Activated CD4-positive, alpha-beta T cell treated with anti-CD3 and anti-CD28 coated beads, Interleukin-2, Interleukin-4, amounts not matched to agents 100 ng/mL and 50 ng/mL, durations not matched to agents 16 hours and 8 hours (primary cell): ENCODE measurements at regions not wholly inside any gene's neighbourhood (a gene's known extent, or its start where the extent isn't known, plus 50 kb on each side); places are given as distances from the start of the nearest gene placed in this dataset.

Experiments
- DNase-seq: peaks from one replicate; pipeline ENCODE4 v3.0.0-alpha.2; 2020; ENCODE audit warnings: low spot score

DNA sequence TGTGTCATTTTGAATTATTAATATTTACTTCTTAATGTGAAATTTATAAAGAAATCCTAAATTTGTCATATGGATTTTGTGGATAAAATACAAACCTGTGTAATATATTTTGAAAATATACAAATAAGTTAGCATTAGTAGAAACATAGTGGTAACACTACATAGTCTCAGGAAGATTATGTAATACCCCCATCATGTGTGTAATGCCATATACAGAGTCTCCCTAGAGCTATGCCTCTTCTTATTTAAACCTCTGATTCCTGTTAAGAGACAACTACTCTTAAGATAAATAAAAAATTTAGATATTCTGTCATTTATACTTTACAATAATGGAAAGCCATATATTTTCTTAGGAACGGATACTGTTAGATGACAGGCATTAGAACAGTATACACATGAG is 2012.0 kb upstream of the LRRTM1 start:
- DNase-seq: no peak

DNA sequence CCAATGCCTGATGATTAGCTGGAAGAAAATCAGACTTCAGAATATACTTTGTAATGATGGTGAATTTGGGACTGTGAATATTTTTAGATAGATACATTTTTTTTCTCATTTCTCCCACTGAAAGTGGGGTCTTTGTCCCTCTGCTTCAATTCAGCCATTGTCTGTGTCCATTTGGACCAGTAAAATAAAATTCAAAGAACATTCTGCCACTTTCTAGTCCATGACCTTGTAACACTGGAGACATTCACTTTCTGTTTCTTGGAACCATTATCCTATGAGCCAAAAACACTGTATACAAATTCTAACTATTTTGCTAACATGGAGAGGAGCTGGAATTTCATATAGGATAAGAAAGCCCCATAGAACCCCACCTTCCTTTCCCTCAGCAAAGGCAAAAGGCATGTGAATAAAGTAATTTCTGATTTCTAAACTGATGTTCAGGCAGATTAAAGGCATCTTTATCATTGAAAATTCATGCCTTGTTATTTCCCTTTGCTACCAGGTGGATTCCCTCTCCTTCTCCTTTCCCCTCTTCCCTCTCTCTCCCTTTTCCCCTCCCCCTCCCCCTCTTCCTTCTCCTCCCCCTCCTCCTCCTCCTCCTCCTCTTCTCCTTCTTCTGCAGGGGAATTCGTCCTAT is 2010.4 kb upstream of the LRRTM1 start:
- no peak for DNase-seq

- DNase-seq: no peak
Observed at GRCh38 chr2:82307511-82307910, 2003.0 kb upstream of the LRRTM1 start.

GRCh38 chr2:82301506-82301905 is 1997.0 kb upstream of the LRRTM1 start:
- no peak for DNase-seq

DNA sequence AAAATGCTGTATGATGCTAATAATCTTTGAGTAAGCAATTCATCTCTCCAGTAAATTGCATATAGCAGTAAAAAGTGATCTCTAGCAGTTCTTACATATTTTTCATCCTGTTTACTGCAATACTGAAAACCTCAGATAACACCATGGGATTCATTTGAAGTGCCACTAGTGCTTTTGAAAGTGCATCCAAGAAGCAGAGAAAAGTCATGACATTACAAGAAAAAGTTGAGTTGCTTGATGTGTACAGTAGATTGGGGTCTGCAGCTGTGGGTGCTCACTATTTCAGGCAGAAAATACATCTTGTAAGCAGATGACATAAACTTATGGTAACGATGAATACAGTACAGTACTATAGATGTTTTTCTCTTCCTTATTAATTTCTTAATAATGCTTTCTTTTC is 1984.9 kb upstream of the LRRTM1 start:
- no peak for DNase-seq

DNA sequence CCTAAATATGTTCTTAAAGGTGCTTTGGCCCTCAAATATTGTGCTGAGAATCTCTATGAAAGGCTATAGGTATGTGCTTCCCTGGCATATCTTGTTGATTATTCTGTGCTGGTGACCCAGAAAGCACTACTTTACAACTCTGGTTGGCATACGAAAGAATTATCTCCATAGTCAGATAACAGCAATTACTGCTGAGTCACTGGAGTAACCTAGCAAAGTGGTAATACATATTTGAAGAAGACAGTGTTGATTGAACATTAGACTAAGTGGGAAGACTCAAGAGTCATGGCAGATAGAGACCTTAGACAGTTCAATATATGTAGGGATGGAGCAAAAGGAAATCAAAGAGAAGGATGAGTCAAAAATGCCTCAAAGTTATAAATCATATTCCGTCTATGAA is 1978.5 kb upstream of the LRRTM1 start:
- no peak for DNase-seq

GRCh38 chr2:82282111-82282882 is 1977.7 kb upstream of the LRRTM1 start:
- DNase-seq: no peak

- no peak for DNase-seq
Observed at GRCh38 chr2:82279367-82279766, 1974.8 kb upstream of the LRRTM1 start.

- no peak for DNase-seq
Observed at GRCh38 chr2:82278416-82278815, 1973.9 kb upstream of the LRRTM1 start.

GRCh38 chr2:82275599-82275998 is 1971.0 kb upstream of the LRRTM1 start:
- no peak for DNase-seq

- no peak for DNase-seq
Observed at GRCh38 chr2:82268446-82268845, 1963.9 kb upstream of the LRRTM1 start.

- no peak for DNase-seq
Observed at GRCh38 chr2:82260521-82260920, 1956.0 kb upstream of the LRRTM1 start.

DNA sequence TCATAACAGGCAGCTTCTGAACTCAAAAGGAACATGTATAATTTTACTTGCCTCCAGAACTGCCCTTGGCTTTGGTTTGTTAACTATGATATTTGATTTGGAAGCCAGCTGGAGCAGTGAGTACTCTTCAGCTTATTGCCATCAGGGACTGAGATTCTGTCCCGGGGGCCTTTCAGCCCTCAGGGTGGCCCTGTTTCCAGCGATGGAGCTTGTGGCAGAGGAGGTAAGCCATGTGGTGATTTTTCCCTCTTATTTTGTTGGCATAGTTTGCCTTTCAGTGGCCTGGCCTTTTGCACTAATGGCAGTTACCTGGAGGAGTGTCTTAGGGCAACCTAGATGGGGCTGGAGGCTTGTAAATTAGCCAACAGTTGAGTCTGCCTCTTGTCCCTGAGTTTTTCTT is 1955.0 kb upstream of the LRRTM1 start:
- no peak for DNase-seq

- DNase-seq: no peak
Observed at GRCh38 chr2:82257796-82258555, 1953.4 kb upstream of the LRRTM1 start.

DNA sequence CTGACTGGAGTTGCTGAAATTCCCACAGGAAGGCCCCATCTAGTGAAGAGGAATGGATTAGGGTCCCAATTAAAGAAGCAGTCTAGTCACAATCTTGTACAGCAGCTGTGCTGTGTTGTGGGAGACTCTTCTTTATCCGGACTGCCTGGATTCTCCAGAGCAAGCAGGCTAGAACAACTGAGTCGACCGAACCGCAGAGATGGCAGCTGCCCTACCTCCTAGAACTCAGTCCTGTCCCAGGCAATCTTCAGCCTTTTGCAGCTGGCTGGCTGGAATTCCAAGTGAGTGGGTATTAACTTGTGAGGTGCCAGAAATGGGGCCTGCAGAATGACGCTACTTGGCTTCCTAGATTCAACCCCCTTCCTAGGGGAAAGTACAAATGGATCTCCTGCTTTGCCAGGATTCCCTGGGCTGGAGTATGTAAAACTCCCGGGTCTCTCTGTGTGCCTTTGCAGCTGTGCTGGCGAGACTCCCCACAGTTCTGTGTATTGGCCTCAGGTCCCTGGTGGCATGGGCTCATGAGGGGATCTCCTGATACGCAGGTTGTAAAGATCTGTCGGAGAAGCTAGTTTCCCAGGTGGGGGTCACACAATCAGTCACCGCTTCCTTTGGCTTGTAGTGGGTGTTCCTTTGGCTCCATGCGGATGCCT is 1952.6 kb upstream of the LRRTM1 start:
- no peak for DNase-seq

DNA sequence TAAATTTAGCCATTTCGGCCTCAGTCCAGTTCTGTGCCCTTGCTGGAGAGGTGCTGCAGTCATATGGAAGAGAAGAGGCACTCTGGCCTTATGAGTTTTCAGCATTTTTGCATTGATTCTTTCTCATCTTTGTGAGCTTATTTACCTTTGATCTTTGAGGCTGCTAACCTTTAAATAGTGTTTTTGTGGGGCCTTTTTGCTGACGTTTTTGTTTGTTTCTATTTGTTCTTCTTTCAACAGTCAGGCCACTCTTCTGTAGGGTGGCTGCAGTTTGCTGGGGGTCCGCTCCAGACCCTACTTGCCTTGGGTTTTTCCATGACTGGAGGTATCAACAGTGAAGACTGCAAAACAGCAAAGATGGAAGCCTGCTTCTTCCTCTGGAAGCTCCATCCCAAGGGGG is 1951.7 kb upstream of the LRRTM1 start:
- DNase-seq: no peak

DNA sequence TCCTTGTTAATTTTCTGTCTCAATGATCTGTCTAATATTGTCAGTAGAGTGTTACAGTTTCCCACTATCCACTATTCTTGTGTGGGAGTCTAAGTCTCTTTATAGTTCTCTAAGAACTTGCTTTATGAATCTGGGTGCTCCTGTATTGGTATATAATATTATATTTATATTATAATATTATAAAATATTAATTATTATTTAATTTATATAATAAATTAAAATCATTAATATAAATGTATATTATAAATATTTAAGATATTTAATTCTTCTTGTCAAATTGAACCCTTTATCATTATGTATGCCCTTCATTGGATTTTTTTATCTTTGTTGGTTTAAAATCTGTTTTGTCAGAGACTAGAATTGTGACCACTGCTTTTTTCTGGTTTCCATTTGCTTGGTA is 1950.2 kb upstream of the LRRTM1 start:
- DNase-seq: no peak

GRCh38 chr2:82246220-82246775 is 1941.7 kb upstream of the LRRTM1 start:
- no peak for DNase-seq

GRCh38 chr2:82239176-82239575 is 1934.6 kb upstream of the LRRTM1 start:
- no peak for DNase-seq

DNA sequence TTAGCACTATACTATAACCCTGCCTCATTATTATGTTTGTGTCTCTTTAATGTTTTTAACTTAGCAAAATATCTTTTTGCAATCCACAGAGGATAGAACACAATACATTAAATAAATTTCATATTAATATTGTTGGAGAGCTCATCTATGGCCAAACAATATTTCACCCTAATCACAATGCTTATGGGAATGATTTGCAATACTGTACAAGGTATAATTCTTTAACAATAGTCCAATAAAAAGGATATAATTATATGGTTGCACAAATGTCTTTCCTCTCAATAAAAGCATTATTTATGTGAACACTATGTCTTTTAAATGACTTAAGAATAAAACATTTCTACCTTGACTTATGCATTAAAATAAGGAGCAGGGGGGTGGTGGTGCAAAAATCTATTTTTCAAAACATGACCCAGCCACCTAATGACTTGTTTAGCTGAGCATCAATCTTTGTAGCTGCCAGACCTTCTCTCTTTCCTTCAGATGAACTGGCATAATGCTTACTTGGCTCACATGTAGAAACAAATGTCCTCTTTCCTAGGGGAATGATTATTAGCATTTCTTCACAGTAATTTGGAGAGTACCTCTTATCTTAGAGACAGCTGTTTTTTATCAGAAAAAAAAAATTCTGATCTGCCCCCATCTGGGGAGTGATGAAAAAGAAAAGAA is 1933.6 kb upstream of the LRRTM1 start:
- DNase-seq: no peak

GRCh38 chr2:82234283-82234874 is 1929.8 kb upstream of the LRRTM1 start:
- no peak for DNase-seq
